Epidermal melanocyte (primary cell): ENCODE measurements at regions not wholly inside any gene's neighbourhood (a gene's known extent, or its start where the extent isn't known, plus 50 kb on each side); places are given as distances from the start of the nearest gene placed in this dataset.
"Not testable (repeated sequence)": the region's sequence is repeated elsewhere in the genome, so short reads cannot be mapped to it uniquely, and the experiment has no call there.

Experiments
- DNase-seq: peaks from one replicate; pipeline ENCODE4 v3.0.0; 2011; ENCODE audit warnings: low spot score; ENCODE audit not compliant: insufficient read length

DNA sequence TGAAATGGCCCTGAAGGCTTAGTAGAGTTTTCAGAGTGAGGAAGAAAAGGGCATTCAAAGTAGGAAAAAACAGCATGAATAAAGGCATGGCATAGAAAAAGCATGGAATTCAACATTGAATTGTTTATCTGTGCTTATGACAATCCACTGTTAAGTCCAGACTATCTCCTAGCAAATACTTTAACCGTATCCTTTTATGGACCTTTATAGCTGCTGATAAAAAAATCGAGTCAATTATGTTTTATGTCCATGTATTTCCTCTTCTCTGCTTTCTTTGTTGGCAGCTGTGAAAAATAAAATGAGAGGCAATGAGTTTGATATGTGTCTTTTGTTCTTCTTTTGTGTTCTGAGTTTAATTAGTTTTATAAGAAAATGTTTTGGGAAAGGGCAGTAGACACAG, 70.4 kb downstream of the TDRD15 start:
- no peak for DNase-seq

DNA sequence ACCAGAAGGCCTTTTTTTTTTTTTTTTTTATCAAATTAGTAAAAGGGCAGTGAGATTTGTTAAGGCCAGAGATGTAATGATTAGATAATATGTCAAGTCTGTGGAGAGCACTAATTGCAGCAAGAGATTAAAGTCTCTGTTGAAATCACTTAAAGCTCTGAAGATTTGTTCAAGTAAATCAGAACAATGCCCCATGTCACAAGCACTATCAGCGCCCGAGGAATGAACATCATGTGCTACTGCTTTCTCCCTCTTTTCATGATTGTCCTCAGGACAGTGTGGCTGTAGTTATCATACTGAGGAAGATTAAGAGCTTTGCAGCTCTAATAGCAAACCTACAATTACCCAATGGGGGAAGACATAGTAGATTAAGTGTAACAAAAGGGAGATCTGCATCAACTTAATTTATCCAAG, 71.1 kb downstream of the TDRD15 start:
- DNase-seq = peak; percentile 34

DNA sequence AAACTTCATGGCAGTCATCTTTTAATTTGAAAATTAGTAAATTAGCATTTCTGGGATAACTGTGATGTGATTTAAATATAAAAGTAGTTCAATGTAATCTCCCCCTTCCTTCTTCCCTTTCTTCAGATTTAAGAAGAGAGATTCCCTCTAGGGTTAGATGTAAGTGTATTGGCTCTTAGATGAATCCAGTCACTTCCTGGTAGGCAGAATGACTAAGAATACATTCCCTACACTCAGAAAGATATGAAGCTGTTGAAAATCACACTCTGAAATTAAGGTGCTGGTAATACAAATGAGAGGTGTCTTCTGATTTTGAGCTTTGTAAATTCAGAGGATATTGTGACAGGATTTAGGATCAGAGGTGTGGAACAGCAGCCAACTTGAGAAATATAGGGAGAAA, 71.6 kb downstream of the TDRD15 start:
- DNase-seq = no peak

DNA sequence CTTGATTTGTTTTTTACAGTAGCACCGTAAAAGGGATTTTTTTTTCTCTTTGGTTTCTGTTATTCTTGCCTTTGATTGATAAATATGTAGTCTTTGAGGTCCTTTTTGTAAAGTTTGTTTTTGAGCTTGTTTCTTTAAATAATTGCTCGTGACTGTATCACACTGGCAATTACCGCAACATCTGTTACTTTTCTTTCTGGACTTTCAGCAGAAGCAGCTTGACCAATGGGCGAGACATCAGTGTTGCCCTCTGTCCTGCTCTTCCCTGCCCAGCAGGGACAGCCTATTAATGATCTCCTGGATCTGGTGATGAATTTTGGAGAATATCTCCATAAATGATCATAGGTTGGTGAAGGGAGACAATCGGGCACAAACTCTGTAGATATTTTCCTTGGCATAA, 74.9 kb downstream of the TDRD15 start:
- no peak for DNase-seq

DNA sequence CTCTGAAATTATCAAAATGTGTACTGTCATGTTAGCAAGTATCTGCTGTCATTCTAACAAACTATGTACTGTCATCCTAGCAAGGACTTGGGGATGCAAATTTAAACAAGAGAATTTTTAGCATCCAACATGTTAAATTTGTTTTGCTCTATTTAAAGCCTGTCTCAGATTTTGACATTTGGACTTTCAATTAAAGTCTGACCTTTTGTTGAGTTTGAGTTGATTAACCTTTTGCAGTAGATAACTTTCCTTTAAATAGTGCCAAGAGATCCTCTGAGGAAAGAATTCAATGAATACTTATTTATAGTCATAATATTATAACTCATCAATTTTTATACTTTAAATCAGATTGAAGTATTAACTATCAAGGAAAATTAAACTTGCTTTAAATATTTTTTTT, 80.2 kb downstream of the TDRD15 start:
- DNase-seq = no peak

DNA sequence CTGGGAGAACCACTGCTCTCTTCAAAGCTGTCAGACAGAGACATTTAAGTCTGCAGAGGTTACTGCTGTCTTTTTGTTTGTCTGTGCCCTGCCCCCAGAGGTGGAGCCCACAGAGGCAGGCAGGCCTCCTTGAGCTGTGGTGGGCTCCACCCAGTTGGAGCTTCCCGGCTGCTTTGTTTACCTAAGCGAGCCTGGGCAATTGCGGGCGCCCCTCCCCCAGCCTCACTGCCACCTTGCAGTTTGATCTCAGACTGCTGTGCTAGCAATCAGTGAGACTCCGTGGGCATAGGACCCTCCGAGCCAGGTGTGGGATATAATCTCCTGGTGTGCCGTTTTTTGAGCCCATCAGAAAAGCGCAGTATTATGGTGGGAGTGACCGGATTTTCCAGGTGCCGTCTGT, 90.3 kb downstream of the TDRD15 start:
- not testable (repeated sequence) for DNase-seq

DNA sequence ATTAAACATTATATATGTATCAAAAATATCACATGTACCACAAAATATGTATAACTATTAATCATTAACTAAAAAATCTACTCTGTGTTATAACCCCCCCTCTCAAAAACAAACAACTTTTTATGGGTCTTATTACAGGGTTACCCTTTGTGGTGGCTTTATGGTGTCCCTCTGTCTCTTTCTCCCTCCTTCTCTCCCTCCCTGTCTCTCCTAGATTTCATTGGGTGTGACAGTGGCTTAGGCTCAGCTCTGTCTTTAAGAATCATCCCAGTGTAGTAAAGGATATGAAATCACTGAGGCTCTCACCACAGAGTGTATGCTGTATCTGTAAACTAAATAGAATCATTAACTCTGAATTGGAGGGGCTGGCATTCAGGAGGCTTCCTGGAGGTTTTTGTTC, 93.7 kb downstream of the TDRD15 start:
- DNase-seq = no peak

DNA sequence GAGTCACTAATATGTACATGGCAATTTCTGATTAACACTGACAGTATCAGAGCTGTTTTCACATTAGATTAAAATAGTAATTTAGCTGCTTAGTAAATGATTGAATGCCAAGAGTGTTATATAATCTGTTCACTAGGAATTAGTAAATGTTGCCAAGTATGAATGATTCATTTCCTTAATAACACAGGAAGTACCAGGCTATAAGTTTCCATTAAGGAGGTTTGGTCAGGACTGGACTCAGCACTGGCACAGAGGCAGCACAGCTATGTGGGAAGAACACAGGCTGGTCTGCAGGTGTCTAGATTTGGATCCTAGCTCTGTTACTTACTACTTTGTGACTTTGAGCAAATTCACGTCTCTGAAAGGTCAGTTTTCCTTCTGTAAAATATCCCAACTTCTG, 97.2 kb downstream of the TDRD15 start:
- DNase-seq = no peak

DNA sequence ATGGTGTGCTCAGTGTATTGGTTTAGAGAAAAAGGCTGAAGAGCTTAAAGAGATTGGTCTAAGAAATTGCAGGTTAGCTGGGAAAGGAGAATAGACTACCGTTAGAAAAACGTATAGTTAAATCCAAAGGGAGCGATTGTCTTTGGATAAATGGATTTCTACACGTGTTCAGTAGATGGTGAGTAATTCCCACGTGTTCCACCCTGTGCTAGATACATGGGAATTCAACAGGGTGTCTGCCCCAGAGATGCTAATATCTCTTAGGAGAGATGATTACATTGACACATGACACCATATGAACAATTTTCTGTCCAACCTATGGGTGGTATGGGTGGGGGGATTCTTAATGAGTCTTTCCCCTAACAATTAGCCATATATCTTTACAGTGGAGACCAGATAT, 99.8 kb downstream of the TDRD15 start:
- no peak for DNase-seq

DNA sequence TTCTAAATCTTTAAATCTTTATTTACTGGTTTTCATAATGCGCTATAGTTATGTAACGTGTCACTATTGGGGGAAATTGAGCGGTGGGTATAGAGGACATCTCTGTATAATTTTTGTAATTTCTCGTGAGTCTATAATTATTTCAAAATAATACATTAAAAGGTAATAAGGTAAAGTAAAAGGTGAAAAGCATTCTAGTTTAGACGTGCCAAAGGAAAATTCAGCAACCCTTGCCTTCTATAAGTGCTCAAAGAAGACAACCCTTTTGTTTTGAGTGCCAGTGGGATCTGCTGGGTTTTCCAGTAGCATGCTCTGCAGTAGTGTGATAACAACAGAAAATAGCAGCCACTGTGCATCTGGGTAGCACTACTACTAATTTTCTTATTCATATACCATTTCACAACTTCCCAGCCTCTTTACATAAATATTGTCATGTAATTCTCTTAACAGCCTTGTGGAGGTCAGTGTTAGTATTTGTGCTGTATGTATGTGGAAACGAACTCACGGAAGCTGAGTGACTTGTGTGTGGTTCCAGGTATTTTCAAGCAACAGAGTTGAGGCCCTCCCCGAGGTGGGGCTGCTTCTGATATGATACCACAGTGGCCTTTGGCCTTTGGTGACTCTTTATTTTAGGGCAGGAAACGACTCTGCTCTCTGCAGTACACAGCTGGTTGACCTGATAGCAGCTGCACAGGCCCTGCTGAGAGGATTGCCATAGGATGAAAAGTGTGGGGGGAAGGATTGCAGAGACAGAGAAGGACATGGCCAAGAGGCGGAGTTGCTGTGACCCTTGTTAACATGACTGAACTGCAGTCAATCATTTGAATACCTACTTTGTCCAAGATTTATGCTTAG, 104.5 kb downstream of the TDRD15 start:
- no peak for DNase-seq

DNA sequence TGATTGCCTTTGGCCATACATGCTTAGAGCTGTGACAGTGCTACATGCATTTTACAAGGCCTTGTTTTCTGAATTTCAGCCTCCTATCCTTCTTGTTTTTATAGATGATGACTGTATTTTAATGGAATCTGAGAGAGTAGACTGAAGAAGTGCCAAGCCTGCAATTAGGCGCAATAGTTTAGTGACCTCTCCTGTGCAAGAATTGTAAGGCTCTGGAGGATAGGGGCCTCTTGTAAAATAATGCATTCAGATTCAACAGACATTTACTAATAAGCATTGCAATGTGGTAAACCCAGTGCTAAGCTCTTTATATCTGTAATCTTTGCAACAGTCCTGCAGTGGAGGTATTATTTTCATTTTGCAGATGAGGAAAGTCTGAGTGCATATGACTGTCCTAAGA, 105.5 kb downstream of the TDRD15 start:
- DNase-seq = no peak

DNA sequence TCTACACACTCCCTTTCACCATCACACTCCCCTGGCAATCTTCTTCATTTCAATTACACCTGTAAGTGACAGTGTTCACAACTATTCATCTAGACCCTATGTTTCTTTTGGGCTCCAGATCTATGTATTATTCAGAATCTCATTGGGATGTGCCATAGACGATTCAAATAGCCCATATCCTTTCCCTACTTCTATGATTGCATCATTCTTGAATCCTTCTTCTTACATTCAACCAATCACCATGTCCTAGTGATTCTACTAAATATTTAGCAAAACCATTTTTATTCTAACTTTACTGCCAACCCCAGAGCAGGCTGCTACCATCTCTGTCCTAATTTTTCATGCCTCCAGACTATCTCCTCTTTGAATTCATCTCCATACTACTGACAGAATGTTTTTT, 106.4 kb downstream of the TDRD15 start:
- no peak for DNase-seq

DNA sequence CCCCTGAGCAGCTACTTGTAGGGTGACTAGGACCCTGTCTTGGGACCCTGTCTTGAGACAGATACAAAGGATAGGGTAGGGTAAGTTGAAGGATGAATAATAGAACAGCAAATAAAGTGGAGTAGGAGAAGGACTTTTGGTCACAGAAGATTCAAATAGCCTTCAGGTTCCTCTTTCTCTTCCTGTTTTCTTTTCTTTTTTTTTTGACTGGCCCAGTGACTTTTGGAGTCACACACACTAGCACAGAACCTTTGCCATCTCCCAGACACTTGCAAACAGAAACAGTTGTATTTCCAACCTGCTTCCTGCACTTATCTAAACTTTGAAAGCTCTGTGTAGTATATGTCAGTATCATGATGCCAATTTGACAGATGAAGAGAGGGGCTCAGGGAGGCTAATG, 108.2 kb downstream of the TDRD15 start:
- no peak for DNase-seq

DNA sequence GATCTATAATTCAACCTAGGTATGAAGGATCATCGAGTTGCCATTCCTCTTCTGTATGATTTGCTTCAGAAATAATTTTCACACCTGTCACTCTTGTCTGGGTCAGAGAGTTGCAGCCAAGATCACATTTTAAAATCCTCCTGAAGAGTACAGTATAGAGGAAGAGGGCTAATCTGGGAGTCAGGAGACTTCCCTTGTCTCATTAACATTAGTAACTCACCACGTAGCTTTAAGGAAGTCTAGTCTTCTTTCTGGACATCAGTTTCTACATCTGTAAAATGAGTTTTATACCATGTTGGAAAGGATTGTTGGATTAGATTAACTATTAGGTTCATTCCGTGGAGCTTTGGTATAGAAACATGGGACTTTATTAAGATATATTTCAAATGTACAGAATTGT, 109.4 kb downstream of the TDRD15 start:
- no peak for DNase-seq

DNA sequence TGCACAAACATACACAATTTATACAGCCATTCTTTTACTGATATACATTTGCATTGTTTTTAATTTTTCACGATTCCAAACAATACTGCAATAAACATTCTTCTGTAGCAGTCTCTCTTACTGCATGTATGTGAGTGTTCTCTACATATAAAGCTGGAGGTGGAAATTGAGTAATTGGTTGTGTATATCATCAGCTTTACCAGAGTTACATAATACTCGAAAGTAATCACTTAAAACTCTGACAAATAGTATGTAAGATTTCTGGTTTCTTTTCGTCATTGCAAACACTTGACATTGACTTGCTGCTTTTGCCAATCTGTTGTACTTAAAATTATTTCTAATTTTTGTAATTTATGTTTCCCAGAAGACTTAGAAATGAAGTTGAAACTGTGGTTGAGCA, 110.2 kb downstream of the TDRD15 start:
- no peak for DNase-seq

DNA sequence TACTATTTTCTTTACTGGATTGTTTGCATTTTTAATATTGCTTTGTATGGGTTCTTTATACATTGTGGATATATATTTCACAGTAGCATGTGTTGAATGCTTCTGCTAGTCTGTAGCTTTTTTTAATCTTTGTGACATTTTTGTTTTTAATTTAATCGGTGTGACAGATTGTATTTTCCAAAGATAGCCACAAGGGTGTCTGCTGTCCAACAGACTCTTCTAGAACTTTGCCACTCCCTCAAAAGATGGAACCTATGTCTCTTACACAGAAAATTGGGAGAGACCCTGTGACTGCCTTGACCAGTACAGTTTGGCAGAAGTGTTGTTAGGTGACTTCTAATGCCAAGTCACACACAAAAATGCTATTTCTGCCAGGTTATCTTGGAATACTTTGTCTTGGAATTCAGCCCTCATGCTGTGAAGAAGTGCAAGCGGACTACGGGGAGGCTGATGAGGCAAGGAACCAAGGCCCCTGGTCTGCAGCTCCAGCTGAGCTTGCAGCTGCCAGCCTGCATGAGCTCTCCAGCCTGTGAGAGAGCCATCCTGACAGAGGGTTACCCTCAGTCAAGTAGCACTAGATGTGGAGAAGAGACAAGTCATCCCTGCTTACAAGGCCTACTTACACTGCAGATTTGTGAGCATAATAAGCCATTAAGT, 110.8 kb downstream of the TDRD15 start:
- DNase-seq = no peak

DNA sequence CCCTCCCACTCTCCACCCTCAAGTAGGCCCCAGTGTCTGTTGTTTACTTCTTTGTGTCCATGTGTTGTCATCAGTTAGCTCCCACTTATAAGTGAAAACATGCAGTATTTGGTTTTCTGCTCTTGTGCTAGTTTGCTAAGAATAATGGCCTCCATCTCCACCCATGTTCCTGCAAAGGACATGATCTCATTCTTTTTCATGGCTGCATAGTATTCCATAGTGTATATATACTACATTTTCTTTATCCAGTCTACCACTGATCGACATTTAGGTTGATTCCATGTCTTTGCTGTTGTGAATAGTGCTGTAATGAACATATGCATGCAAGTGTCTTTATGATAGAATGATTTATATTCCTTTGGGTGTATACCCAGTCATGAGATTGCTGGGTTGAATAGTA, 116.0 kb downstream of the TDRD15 start:
- not testable (repeated sequence) for DNase-seq

DNA sequence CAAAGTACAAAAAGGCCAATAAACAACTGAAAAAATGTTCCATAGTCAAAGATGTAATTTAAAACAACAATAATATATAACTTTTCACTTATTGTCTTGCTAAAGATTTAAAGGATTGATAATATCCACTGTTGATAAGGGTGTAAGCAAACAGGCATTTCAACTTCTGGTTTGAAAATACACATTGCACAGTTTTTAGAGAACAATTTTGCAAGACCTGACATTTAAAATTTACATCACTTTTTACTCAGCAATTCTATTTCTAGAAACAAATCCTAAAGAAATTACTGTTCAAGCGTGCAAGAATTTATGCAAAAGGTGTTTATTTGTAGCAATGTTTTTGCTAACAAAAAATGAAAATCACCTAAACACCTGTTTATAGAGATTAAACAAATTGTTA, 120.4 kb downstream of the TDRD15 start:
- DNase-seq = no peak

DNA sequence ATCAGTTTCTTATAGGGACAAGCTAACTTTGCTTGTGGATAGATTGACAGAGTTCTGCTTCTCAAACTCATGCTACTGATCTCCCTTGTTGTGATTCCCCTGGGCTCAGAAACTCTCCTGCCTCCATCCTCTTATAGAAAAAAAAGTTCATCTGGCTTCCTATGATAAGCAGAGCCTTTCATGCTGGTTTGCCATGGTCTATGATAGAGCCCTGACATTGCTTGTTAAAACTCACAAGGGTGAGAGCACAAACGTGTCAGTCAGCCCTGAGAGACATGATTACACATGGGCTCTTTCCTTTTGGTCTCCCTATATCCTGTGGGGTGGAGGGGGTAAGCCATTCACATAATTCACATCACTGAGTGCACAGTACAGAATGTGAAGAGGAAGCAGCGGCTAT, 121.8 kb downstream of the TDRD15 start:
- DNase-seq = no peak

DNA sequence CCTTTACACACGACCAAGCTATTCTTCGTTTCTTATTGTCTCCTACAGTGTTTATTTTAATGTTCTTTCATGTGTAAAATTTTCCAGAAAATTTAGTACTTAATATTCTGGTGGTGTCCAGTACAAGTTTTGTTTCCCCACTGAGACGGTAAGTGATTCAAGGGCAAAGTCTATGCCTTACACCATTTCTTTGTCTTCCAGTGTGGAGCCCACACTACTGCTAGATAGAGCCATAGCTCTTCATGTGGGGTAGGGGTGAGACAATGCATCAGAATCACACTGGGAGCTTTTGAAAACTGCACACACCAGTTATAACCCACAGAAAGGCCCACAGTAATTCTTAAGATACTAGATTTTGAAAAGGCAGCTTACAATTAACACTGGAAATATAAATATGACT, 125.6 kb downstream of the TDRD15 start:
- DNase-seq = no peak

DNA sequence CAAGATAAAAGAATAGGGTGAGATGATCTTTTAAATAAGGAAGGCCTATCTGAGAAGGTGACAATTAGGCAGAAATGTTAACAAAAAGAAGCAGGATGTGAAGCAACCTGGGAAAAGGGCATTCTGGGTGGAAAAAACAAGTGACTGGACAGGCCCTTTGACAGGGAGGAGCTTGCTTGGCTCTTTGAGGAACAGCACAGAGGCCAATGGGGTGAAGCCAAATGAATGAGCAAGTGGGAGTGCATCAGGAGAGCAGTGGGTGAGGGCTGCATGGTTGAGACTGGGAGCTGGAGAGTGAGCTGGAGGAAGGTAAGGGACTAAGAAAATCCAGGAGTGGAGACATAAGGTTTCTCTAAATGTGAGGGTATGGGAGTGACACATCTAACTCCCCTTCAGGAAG, 126.9 kb downstream of the TDRD15 start:
- no peak for DNase-seq

DNA sequence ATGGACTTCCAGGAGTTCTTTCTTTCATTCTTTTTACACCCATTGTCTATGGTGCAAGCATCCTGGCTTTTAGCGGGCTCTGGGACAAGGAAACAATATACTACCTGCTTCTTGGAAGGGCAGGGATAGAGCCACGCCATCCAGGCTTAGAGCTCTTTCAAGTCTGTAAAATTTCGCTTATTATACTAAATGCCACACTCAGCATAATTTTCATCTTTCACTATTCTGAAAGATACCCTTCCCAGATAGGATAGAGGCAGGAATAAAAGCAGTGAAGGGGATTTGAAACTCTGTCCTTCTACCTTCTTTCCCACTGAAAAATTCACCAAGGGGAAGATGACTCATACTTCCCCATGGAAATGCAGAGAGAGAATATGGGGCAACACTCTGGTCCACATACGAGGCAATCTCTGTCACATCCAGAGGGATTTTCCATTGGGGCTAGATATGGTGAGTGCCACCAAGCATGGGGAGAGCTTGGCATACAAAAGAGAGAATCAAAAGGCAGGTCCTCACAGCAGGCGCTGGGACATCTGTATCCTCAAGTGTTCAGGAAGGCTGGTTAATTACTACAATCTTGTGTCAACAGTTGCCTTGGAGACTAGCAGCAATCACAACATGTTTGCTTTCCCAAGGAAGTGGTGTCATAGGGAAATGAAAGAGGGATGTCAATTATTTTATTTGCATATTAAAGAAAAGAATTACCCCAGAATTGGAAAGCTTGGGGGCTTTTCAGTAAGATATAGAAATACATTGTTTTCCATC, 127.6 kb downstream of the TDRD15 start:
- DNase-seq = no peak
